ENCODE measurements at regions not wholly inside any gene's neighbourhood (a gene's known extent, or its start where the extent isn't known, plus 50 kb on each side); places are given as distances from the start of the nearest gene placed in this dataset.

- no peak for DNase-seq (ENCODE audit: low read depth)
These were observed 51.0 kb downstream of the CCDC54 start for GRCh38 chr3:107428051-107428858.

GRCh38 chr3:107429320-107430181 lies 52.3 kb downstream of the CCDC54 start:
- DNase-seq (ENCODE audit: low read depth), result peak; percentile 34

- DNase-seq (ENCODE audit: low read depth), result no peak
These were observed 53.2 kb downstream of the CCDC54 start for GRCh38 chr3:107430214-107430995.

GRCh38 chr3:107430996-107431245 lies 53.7 kb downstream of the CCDC54 start:
- peak; percentile 6 for DNase-seq (ENCODE audit: low read depth)

GRCh38 chr3:107431246-107432012 lies 54.2 kb downstream of the CCDC54 start:
- peak; percentile 9 for DNase-seq (ENCODE audit: low read depth)

GRCh38 chr3:107432013-107432515 lies 54.8 kb downstream of the CCDC54 start:
- no peak for DNase-seq (ENCODE audit: low read depth)

- no peak for DNase-seq (ENCODE audit: low read depth)
These were observed 55.4 kb downstream of the CCDC54 start for GRCh38 chr3:107432646-107433045.

GRCh38 chr3:107436029-107436428 lies 58.8 kb downstream of the CCDC54 start:
- DNase-seq (ENCODE audit: low read depth), result no peak

GRCh38 chr3:107438671-107439070 lies 61.4 kb downstream of the CCDC54 start:
- DNase-seq (ENCODE audit: low read depth), result no peak

- no peak for DNase-seq (ENCODE audit: low read depth)
These were observed 64.4 kb downstream of the CCDC54 start for GRCh38 chr3:107441617-107442016.

- no peak for DNase-seq (ENCODE audit: low read depth)
These were observed 66.2 kb downstream of the CCDC54 start for GRCh38 chr3:107443461-107443860.

GRCh38 chr3:107446706-107447105 lies 69.5 kb downstream of the CCDC54 start:
- DNase-seq (ENCODE audit: low read depth), result no peak

GRCh38 chr3:107450254-107450893 lies 72.4 kb upstream of the BBX start:
- no peak for DNase-seq (ENCODE audit: low read depth)

- no peak for DNase-seq (ENCODE audit: low read depth)
These were observed 70.3 kb upstream of the BBX start for GRCh38 chr3:107452436-107452835.

- no peak for DNase-seq (ENCODE audit: low read depth)
These were observed 69.3 kb upstream of the BBX start for GRCh38 chr3:107453504-107453903.

GRCh38 chr3:107455621-107456020 lies 67.1 kb upstream of the BBX start:
- no peak for DNase-seq (ENCODE audit: low read depth)

- DNase-seq (ENCODE audit: low read depth), result no peak
These were observed 66.3 kb upstream of the BBX start for GRCh38 chr3:107456501-107456900.

GRCh38 chr3:107458871-107459270 lies 63.9 kb upstream of the BBX start:
- DNase-seq (ENCODE audit: low read depth), result no peak

GRCh38 chr3:107461721-107462120 lies 61.0 kb upstream of the BBX start:
- DNase-seq (ENCODE audit: low read depth), result no peak

- DNase-seq (ENCODE audit: low read depth), result no peak
These were observed 58.7 kb upstream of the BBX start for GRCh38 chr3:107464037-107464436.

GRCh38 chr3:107465064-107465631 lies 57.6 kb upstream of the BBX start:
- no peak for DNase-seq (ENCODE audit: low read depth)

Measured in stimulated activated CD8-positive, alpha-beta memory T cell treated with anti-CD3 and anti-CD28 coated beads, Interleukin-15, amount 100 ng/mL, for 24 hours (primary cell).